Stomach smooth muscle (tissue), 2 donors: ENCODE measurements at regions not wholly inside any gene's neighbourhood (a gene's known extent, or its start where the extent isn't known, plus 50 kb on each side); places are given as distances from the start of the nearest gene placed in this dataset.

Source experiments
- H3K27ac ChIP-seq: one replicate; pipeline ENCODE4 v1.7.0; 2013; ENCODE audit warnings: mild to moderate bottlenecking, low read length, inconsistent platforms
- H3K27me3 ChIP-seq, 2 donors: one replicate each; pipeline ENCODE4 v1.7.0; 2013; ENCODE audit warnings: low read length in 2 of 2; ENCODE audit not compliant: insufficient read depth in 2 of 2, control insufficient read depth in 1 of 2
- H3K36me3 ChIP-seq, 2 donors: one replicate each; pipeline ENCODE4 v1.7.0; 2013; ENCODE audit warnings: low read length in 2 of 2; ENCODE audit not compliant: control insufficient read depth in 2 of 2, insufficient read depth in 2 of 2
- H3K4me1 ChIP-seq: one replicate; pipeline ENCODE4 v1.7.0; 2013; ENCODE audit warnings: low read length; ENCODE audit not compliant: control insufficient read depth, insufficient read depth
- H3K4me3 ChIP-seq, 2 donors: one replicate each; pipeline ENCODE4 v1.7.0; 2013; ENCODE audit warnings: low read length in 2 of 2
- H3K9ac ChIP-seq, 2 donors: one replicate each; pipeline ENCODE4 v1.7.0; 2013; ENCODE audit warnings: low read length in 2 of 2, mild to moderate bottlenecking in 1 of 2
- H3K9me3 ChIP-seq, 2 donors: one replicate each; pipeline ENCODE4 v1.7.0; 2013; ENCODE audit warnings: low read length in 2 of 2; ENCODE audit not compliant: control insufficient read depth in 2 of 2
- donor health status: healthy.
- donor health status: Pancreatic carcinoma.

DNA sequence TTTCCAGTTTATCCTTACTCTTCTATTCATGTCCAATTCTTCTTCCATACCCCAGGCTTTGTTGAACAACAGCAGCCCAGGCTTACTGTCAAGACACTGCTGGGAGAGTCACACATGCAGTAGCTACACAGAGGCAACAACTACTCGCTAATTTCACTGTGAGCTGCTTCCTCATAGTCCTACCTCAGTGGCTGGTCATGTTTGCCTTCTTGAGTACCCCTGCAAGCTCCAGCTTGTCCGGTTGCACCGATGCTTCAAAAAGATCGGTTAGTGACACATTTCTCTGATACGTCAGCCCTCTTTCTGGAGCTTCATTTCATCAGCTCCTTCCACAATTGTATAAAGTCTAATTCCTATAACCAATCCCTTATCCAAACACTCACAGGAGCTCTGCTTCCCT, 246.7 kb upstream of the NFIA start:
- no peak overlapping the region for H3K27ac ChIP-seq
- H3K4me1 ChIP-seq, result no peaks in the 10 kb centered on the region
- no peak overlapping the region for H3K9ac ChIP-seq
- no peaks in the 10 kb centered on the region for H3K27me3 ChIP-seq
- no peak overlapping the region for H3K4me3 ChIP-seq
- no peaks in the 10 kb centered on the region for H3K9me3 ChIP-seq
- H3K36me3 ChIP-seq, result no peaks in the 10 kb centered on the region

DNA sequence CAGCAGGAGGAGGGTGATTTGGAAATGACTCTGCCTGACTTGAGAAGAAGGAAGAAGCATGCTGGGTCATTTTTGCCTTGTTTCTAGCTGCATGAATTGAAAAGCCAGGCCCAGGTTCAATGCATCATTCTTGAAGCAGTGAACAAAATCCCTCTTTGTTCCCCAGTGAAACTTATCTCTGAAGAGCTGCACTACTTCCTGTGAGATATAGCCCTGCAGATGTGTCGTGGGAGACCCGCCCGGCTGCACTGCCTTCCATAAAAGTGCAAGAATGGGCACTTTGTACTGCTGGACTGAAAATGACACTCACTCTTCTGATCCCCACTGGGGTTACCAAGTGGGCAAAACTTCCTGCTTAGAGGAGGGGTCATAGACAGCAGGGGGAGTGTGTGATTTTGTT, 249.2 kb upstream of the NFIA start:
- Histone ChIP-seq H3K27me3 (no peaks in the 10 kb centered on the region), H3K36me3 (no peaks in the 10 kb centered on the region), H3K27ac (no peak overlapping the region), H3K4me3 (no peak overlapping the region), H3K4me1 (no peaks in the 10 kb centered on the region), H3K9ac (no peak overlapping the region), H3K9me3 (no peaks in the 10 kb centered on the region)

DNA sequence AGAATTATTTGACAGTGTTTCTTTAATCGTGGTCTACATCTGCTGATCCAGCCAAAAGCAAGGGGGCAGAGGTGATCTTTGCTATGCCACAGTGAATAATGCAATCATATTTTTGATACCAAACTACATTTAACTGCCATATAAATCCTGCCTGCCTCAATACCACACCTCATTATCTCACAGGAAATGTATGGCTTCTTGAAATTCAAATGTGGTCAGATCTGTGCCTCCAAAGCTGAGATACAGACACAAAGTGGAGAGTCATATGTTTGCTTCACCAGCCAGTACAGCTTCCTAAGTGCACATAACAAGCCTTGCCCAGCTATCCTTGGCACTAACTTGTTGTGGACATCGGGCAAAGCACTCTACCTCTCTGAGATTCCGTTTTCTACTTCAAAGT, 250.0 kb upstream of the NFIA start:
- Histone ChIP-seq H3K36me3 (no peaks in the 10 kb centered on the region), H3K9me3 (no peaks in the 10 kb centered on the region), H3K27ac (no peak overlapping the region), H3K9ac (no peak overlapping the region), H3K27me3 (no peaks in the 10 kb centered on the region), H3K4me1 (no peaks in the 10 kb centered on the region), H3K4me3 (no peak overlapping the region)

DNA sequence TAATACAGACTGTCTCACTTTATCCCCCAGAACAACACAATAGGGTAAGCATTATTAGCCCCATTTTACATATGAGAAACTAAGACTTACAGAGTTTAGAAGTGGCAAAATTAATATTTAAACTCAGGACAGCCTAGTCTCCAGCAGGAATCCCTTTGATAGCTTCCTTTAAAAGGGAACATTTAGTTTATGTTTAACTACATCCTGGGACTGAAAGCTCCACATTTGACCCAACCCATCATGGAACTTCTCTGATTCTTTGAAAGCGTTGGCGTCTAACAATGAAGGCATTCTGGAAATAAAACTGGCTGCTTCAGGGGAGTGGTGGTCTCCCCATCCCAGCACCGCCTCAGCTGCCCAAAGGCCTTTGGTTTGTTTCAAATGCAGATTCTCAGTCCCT, 250.6 kb upstream of the NFIA start:
- H3K4me1 ChIP-seq, result no peaks in the 10 kb centered on the region
- H3K36me3 ChIP-seq, result no peaks in the 10 kb centered on the region
- no peak overlapping the region for H3K4me3 ChIP-seq
- H3K27ac ChIP-seq, result no peak overlapping the region
- H3K27me3 ChIP-seq, result no peaks in the 10 kb centered on the region
- H3K9ac ChIP-seq, result no peak overlapping the region
- no peaks in the 10 kb centered on the region for H3K9me3 ChIP-seq

DNA sequence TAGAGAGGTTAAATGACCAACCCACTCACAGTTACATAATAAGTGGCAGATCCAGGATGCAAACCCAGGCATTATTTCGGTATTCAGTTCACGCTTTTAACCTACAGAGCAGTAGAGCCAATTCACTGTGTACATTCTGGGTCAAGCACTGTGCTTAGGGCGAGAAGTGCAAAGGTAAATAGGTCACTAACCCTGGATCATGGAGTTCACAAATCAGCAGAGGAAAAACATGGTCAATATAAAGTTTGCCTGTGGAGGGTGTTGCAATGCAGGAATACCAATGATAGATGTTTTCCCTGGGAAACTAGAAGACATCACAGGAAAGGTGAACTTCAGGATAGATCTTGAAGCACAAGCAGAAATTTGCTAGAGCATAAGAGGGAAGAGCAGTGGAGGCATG, 253.4 kb upstream of the NFIA start:
- Histone ChIP-seq H3K9ac (no peak overlapping the region), H3K4me3 (no peak overlapping the region), H3K27ac (no peak overlapping the region), H3K9me3 (no peaks in the 10 kb centered on the region), H3K27me3 (no peaks in the 10 kb centered on the region), H3K36me3 (no peaks in the 10 kb centered on the region), H3K4me1 (peaks cover 8% of the 10 kb centered on the region)

DNA sequence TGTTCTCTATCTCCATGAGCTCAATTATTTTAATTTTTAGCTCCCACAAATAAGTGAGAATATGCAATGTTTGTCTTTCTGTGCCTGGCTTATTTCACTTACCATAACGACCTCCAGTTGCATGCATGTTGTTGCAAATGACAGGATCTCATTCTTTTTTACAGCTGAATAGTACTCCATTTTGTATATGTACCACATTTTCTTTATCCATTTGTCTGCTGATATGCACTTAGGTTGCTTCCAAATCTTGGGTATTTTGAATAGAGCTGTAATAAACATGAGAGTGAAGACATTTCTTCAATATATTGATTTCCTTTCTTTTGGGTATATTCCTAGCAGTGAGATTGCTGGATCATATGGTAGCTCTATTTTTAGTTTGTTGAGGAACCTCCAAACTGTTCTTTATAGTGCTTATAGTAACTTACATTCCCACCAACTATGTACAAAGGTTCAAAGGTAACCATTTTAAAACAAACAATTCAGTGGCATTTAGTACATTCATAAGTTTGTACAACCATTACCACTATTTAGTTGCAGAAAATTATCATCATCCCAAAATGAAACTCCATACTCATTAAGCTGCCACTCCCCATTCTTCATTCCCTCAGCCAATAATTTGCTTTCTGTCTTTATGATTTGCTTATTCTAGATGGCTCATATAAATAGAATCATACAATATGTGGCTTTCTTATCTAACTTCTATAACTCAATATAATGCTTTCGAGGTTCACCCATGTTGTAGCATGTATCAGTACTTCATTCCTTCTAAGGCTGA, 255.9 kb upstream of the NFIA start:
- Histone ChIP-seq H3K27ac (no peak overlapping the region), H3K36me3 (no peaks in the 10 kb centered on the region), H3K27me3 (no peaks in the 10 kb centered on the region), H3K9me3 (no peaks in the 10 kb centered on the region), H3K4me1 (peaks cover 8% of the 10 kb centered on the region), H3K9ac (no peak overlapping the region), H3K4me3 (no peak overlapping the region)

DNA sequence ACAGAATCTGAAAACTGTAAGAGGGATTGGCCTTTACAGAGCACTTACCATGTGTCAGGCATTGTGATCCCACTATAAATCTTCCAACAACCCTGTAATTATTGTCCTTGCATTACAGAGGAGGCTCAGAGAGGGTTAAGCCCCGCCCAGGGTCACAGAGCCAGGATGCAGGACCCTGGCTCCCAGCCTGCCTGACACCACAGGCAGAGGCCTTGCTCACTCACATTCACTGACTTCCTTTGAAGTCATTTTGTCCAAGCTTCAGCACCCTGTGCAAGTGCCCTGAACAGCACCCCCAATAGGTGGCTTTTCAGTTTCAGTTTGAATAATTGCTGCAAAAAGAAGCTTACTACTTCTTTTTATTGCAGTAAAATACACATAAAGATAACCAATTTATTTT, 256.8 kb upstream of the NFIA start:
- Histone ChIP-seq H3K4me3 (no peak overlapping the region), H3K9me3 (no peaks in the 10 kb centered on the region), H3K27me3 (no peaks in the 10 kb centered on the region), H3K27ac (peak overlapping the region; percentile 38), H3K9ac (no peak overlapping the region), H3K36me3 (no peaks in the 10 kb centered on the region), H3K4me1 (peaks cover 8% of the 10 kb centered on the region)

DNA sequence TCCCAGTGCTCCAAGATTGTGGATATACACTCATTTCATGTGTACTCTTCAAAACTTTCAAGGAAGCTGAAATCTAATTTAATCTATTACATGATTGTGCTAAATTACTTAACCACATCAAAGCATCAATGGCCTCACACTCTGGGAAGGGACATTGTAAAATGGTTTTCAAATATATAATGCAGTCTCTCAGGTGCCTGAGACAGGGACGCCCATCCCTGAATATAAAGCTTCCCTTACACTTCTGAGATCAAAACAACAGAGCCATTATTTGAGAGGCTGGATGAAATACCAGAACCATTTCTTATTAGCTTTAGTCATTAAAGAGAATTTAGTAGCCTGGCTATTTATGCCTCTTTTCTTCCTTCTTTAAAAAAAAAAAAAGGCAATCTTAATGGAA, 259.2 kb upstream of the NFIA start:
- no peak overlapping the region for H3K27ac ChIP-seq
- no peaks in the 10 kb centered on the region for H3K36me3 ChIP-seq
- no peak overlapping the region for H3K9ac ChIP-seq
- H3K27me3 ChIP-seq, result no peaks in the 10 kb centered on the region
- no peaks in the 10 kb centered on the region for H3K9me3 ChIP-seq
- peaks cover 8% of the 10 kb centered on the region for H3K4me1 ChIP-seq
- H3K4me3 ChIP-seq, result no peak overlapping the region

DNA sequence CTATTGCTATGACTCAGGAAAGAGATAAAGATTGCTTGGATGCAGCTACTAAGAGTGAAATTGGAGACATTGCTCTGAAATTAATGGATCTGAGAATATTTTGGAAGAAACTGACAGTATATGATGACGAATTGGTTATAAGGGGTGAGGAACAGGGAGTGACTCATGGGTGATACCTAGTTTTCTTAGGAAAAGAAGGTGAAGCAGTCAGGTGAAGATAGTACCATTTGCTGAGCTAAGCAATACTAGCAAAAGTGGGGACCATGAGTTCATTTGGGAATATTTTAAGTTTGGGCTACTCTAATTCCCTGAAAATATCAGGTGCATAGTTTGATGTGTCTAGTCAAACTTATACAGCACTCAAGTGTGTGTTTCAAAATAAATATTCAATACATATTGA, 260.1 kb upstream of the NFIA start:
- Histone ChIP-seq H3K9ac (no peak overlapping the region), H3K4me3 (no peak overlapping the region), H3K4me1 (peaks cover 8% of the 10 kb centered on the region), H3K36me3 (no peaks in the 10 kb centered on the region), H3K27ac (no peak overlapping the region), H3K9me3 (no peaks in the 10 kb centered on the region), H3K27me3 (no peaks in the 10 kb centered on the region)

DNA sequence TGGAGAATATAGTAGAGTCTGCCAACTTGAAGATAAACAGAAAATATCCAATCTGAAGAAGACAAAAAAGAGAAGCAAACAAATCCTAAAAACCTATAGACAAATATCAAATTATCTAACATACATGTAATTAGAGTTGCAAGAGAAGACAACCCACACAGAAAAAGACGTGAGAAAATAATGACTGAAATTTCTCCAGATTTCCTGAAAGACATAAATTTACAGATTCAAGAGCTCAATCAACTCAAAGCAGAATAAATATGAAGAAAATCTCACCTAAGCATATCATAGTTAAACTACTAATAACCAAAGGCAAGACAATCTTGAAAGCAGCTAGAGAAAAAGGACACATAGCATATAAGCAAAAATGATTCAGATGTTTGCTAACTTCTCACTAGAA, 261.2 kb upstream of the NFIA start:
- no peak overlapping the region for H3K27ac ChIP-seq
- H3K27me3 ChIP-seq, result no peaks in the 10 kb centered on the region
- no peak overlapping the region for H3K9ac ChIP-seq
- H3K4me3 ChIP-seq, result no peak overlapping the region
- H3K4me1 ChIP-seq, result peaks cover 8% of the 10 kb centered on the region
- H3K9me3 ChIP-seq, result no peaks in the 10 kb centered on the region
- H3K36me3 ChIP-seq, result no peaks in the 10 kb centered on the region

DNA sequence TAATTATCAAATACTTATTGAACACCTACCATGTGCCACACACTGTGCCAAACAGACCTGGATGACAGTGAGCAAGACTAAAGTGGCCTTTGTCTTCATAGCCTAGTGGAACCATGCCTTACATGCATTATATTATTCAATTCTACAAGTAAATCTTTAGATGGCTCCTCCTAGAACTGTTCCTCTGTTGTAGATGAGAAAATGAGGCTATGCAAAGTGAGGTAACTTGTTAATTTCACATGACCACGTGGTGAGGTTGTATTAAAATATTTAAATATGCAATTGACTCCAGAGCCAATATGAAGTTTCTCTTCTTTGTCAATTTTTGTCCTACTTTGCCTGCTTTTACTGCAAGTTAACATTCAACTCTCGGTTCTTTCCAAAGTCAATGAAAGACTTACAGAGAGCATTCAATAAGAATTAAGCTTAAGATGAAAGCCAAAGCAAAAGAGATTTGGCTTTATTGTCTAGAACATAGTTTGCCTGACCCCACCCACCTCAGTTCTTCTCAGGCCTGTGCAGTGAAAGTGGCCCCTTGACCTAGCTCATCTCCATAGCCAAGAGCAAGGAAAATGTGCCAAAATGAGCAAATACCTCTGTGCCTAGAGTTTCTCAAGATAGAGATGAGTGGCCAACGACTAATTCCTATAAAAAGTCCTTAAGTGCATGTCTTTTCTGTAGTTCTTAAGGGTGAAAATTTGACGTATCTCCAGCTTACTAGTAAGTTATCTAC, 263.2 kb upstream of the NFIA start:
- Histone ChIP-seq H3K4me3 (no peak overlapping the region), H3K9me3 (no peaks in the 10 kb centered on the region), H3K4me1 (no peaks in the 10 kb centered on the region), H3K27me3 (no peaks in the 10 kb centered on the region), H3K36me3 (no peaks in the 10 kb centered on the region), H3K27ac (no peak overlapping the region), H3K9ac (no peak overlapping the region)
